Prostate gland (tissue), 2 donors: ENCODE measurements at regions not wholly inside any gene's neighbourhood (a gene's known extent, or its start where the extent isn't known, plus 50 kb on each side); places are given as distances from the start of the nearest gene placed in this dataset.

Experiments used
- POLR2AphosphoS5 ChIP-seq: sonication (generic); formaldehyde crosslinking; IDR thresholded peaks from one replicate; pipeline ENCODE4 v1.6.1; 2017; ENCODE audit warnings: antibody characterized with exemption
- TF ChIP-seq, protein P1 (sequence below), 4 experiments: fragments of 200-600 bp in 2 of 4; fragments of 450-650 bp in 2 of 4; sonication (generic) in 2 of 4; IDR thresholded peaks; 1 replicate in 3 of 4; 2 replicates in 1 of 4; pipeline ENCODE4 v1.5.1; 2016 to 2019; ENCODE audit warnings: antibody characterized with exemption in 4 of 4, mild to moderate bottlenecking in 2 of 4, moderate library complexity in 2 of 4

DNA sequence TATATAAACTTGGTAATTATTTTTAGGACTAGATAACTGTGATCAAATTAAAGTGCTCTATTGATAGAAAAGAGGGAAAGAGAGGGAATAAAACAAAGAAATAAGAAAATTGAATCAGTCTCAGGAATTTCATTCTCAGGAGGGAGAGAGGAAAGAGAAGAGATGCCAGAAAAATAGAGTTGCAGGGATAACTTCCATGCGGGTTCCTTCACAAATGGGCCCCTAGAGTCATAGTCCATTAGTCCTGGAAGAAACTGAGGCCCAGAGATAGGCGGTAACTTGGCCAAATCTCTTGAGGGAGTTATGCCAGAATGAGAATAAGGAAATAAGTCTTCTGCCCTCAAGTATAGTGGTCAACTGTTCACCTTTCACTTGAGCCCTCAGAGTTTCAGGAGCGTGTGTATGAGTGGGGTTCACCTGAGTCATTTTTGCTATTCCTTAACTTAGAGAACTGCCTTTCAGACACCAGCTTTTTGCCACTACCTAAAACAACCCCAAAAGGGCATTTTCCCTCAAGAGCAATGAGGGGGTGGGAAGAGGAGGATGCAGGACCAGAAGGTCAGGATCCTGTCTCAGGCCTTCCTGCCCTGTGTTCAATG lies 192.6 kb downstream of the MEX3B start:
- TF ChIP-seq, protein P1, sequence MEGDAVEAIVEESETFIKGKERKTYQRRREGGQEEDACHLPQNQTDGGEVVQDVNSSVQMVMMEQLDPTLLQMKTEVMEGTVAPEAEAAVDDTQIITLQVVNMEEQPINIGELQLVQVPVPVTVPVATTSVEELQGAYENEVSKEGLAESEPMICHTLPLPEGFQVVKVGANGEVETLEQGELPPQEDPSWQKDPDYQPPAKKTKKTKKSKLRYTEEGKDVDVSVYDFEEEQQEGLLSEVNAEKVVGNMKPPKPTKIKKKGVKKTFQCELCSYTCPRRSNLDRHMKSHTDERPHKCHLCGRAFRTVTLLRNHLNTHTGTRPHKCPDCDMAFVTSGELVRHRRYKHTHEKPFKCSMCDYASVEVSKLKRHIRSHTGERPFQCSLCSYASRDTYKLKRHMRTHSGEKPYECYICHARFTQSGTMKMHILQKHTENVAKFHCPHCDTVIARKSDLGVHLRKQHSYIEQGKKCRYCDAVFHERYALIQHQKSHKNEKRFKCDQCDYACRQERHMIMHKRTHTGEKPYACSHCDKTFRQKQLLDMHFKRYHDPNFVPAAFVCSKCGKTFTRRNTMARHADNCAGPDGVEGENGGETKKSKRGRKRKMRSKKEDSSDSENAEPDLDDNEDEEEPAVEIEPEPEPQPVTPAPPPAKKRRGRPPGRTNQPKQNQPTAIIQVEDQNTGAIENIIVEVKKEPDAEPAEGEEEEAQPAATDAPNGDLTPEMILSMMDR (IDR thresholded peaks at IDR 0.05): no peak
- no peak for TF ChIP-seq POLR2AphosphoS5
